Aorta (tissue), 5 donors: ENCODE measurements at regions not wholly inside any gene's neighbourhood (a gene's known extent, or its start where the extent isn't known, plus 50 kb on each side); places are given as distances from the start of the nearest gene placed in this dataset.

Source experiments
- ATAC-seq: fragments of 200-7000 bp; cut with Tn5 transposase; one replicate; pipeline ENCODE4 v1.9.1; 2022; ENCODE audit warnings: moderate library complexity; ENCODE audit not compliant: low FRiP score
- DNase-seq, 2 donors: peaks; one replicate each; pipeline ENCODE4 v3.0.0-alpha.2; 2020
- H3K27ac ChIP-seq, 2 donors: one replicate each; pipeline ENCODE4 v1.5.1; 2013; ENCODE audit warnings: low read length in 2 of 2, mild to moderate bottlenecking in 2 of 2, moderate library complexity in 2 of 2, control low read depth in 1 of 2, inconsistent platforms in 1 of 2, low read depth in 1 of 2
- H3K27me3 ChIP-seq, 2 donors: one replicate each; pipeline ENCODE4 v1.6.1; 2013; ENCODE audit warnings: control low read depth in 1 of 2, low read length in 1 of 2, mild to moderate bottlenecking in 1 of 2, moderate library complexity in 1 of 2; ENCODE audit not compliant: insufficient read depth in 2 of 2, control insufficient read depth in 1 of 2
- H3K36me3 ChIP-seq, 2 donors: one replicate each; pipeline ENCODE4 v1.6.1; 2013; ENCODE audit warnings: control low read depth in 1 of 2, low read length in 1 of 2, mild to moderate bottlenecking in 1 of 2; ENCODE audit not compliant: insufficient read depth in 2 of 2, control insufficient read depth in 1 of 2
- H3K4me1 ChIP-seq, 2 donors: one replicate each; pipeline ENCODE4 v1.6.1; 2013; ENCODE audit warnings: low read length in 2 of 2, control low read depth in 1 of 2, mild to moderate bottlenecking in 1 of 2, moderate library complexity in 1 of 2; ENCODE audit not compliant: insufficient read depth in 2 of 2, control insufficient read depth in 1 of 2
- H3K4me3 ChIP-seq, 2 donors: one replicate each; pipeline ENCODE4 v1.5.1; 2013; ENCODE audit warnings: low read length in 2 of 2, control low read depth in 1 of 2, mild to moderate bottlenecking in 1 of 2
- H3K9me3 ChIP-seq: one replicate; pipeline ENCODE4 v1.6.1; 2013; ENCODE audit warnings: mild to moderate bottlenecking, low read length; ENCODE audit not compliant: control insufficient read depth
- WGBS, 2 donors: extraction: QIAGEN DNeasy Blood & Tissue Kit; methylation state at CpG; one replicate each; pipeline ENCODE4 v1.1.7; 2013; 5-methylcytosine and 5-hydroxymethylcytosine counted together
- intact Hi-C, 2 donors: fragments of 100-400 bp; cut with DNase I; formaldehyde crosslinking; loops; one replicate each; pipeline versions ENCODE4 v1.14.2 to v1.15.0; 2022
- donor health status: healthy with polysubstance abuse.
- donor health status: Bipolar disorder and iron deficiency.
- donor health status: DM: no; HTN: no; CAD: no.
- donor health status: DM: no; HTN: no; CAD: no.
- donor health status: DM: yes; HTN: yes; CAD: no.

- 92 to 100% methylated on average over 1 of the region's 1 CpG for WGBS, 2 donors
- ATAC-seq: no peak
- H3K4me1 ChIP-seq: no peaks in the 10 kb centered on the region
- H3K9me3 ChIP-seq: no peaks in the 10 kb centered on the region
- no peak for DNase-seq
- H3K27ac ChIP-seq: no peak overlapping the region
- H3K4me3 ChIP-seq: no peak overlapping the region
- H3K36me3 ChIP-seq: no peaks in the 10 kb centered on the region
- intact Hi-C loops: no loop called here
- no peaks in the 10 kb centered on the region for H3K27me3 ChIP-seq
Measured at GRCh38 chr4:176437756-176438155, 118.0 kb downstream of the SPCS3 start.

GRCh38 chr4:176438401-176438800, 118.6 kb downstream of the SPCS3 start:
- Histone ChIP-seq H3K27me3 (no peaks in the 10 kb centered on the region), H3K27ac (no peak overlapping the region), H3K36me3 (no peaks in the 10 kb centered on the region), H3K9me3 (no peaks in the 10 kb centered on the region), H3K4me3 (no peak overlapping the region), H3K4me1 (no peaks in the 10 kb centered on the region)
- ATAC-seq: no peak
- 80 to 84% methylated on average over 2 of the region's 2 CpGs for WGBS, 2 donors
- DNase-seq: no peak
- intact Hi-C loops: no loop called here

- ATAC-seq (no peak), DNase-seq (no peak)
- Histone ChIP-seq H3K4me3 (no peak overlapping the region), H3K27me3 (no peaks in the 10 kb centered on the region), H3K9me3 (no peaks in the 10 kb centered on the region), H3K36me3 (no peaks in the 10 kb centered on the region), H3K4me1 (no peaks in the 10 kb centered on the region), H3K27ac (no peak overlapping the region)
- intact Hi-C loops: no loop called here
- 72 to 75% methylated on average over 2 of the region's 2 CpGs for WGBS, 2 donors
Measured at GRCh38 chr4:176439611-176440010, 119.8 kb downstream of the SPCS3 start.

GRCh38 chr4:176440698-176441097, 120.9 kb downstream of the SPCS3 start:
- 95 to 97% methylated on average over 1 of the region's 1 CpG for WGBS, 2 donors
- no peak overlapping the region for H3K4me3 ChIP-seq
- intact Hi-C loops: no loop called here
- H3K9me3 ChIP-seq: no peaks in the 10 kb centered on the region
- no peak for ATAC-seq
- no peaks in the 10 kb centered on the region for H3K36me3 ChIP-seq
- H3K27me3 ChIP-seq: no peaks in the 10 kb centered on the region
- DNase-seq: no peak
- H3K27ac ChIP-seq: no peak overlapping the region
- no peaks in the 10 kb centered on the region for H3K4me1 ChIP-seq

- Histone ChIP-seq H3K36me3 (no peaks in the 10 kb centered on the region), H3K4me3 (no peak overlapping the region), H3K4me1 (no peaks in the 10 kb centered on the region), H3K9me3 (no peaks in the 10 kb centered on the region), H3K27ac (no peak overlapping the region), H3K27me3 (no peaks in the 10 kb centered on the region)
- intact Hi-C loops: no loop called here
- DNase-seq (no peak), ATAC-seq (no peak)
- WGBS, 2 donors: 87 to 92% methylated on average over 2 of the region's 2 CpGs
Measured at GRCh38 chr4:176441594-176441993, 121.8 kb downstream of the SPCS3 start.

GRCh38 chr4:176443117-176443516, 123.4 kb downstream of the SPCS3 start:
- no peaks in the 10 kb centered on the region for H3K27me3 ChIP-seq
- no peaks in the 10 kb centered on the region for H3K9me3 ChIP-seq
- H3K36me3 ChIP-seq: no peaks in the 10 kb centered on the region
- DNase-seq (no peak), ATAC-seq (no peak)
- no peak overlapping the region for H3K27ac ChIP-seq
- H3K4me3 ChIP-seq: no peak overlapping the region
- no peaks in the 10 kb centered on the region for H3K4me1 ChIP-seq
- 46 to 56% methylated on average over 4 of the region's 4 CpGs for WGBS, 2 donors
- intact Hi-C loops: no loop called here

GRCh38 chr4:176443646-176444409, 124.1 kb downstream of the SPCS3 start:
- no peaks in the 10 kb centered on the region for H3K9me3 ChIP-seq
- no peak for DNase-seq
- H3K27me3 ChIP-seq: no peaks in the 10 kb centered on the region
- no peak overlapping the region for H3K27ac ChIP-seq
- H3K36me3 ChIP-seq: no peaks in the 10 kb centered on the region
- no peak for ATAC-seq
- intact Hi-C loops: no loop called here
- 52 to 86% methylated on average over 3 of the region's 3 CpGs for WGBS, 2 donors
- H3K4me1 ChIP-seq: no peaks in the 10 kb centered on the region
- H3K4me3 ChIP-seq: no peak overlapping the region

GRCh38 chr4:176444741-176445140, 125.0 kb downstream of the SPCS3 start:
- 40 to 58% methylated on average over 3 of the region's 3 CpGs for WGBS, 2 donors
- no peak for ATAC-seq

GRCh38 chr4:176448761-176449160, 129.0 kb downstream of the SPCS3 start:
- Histone ChIP-seq H3K36me3 (no peaks in the 10 kb centered on the region), H3K27ac (no peak overlapping the region), H3K4me1 (no peaks in the 10 kb centered on the region), H3K9me3 (no peaks in the 10 kb centered on the region), H3K4me3 (no peak overlapping the region), H3K27me3 (no peaks in the 10 kb centered on the region)
- intact Hi-C loops: no loop called here
- ATAC-seq (no peak), DNase-seq (no peak)
- 95% methylated on average over 3 of the region's 3 CpGs for WGBS, 2 donors

More at GRCh38 chr4:176444741-176445140, 125.0 kb downstream of the SPCS3 start:
- DNase-seq: no peak
- intact Hi-C loops: no loop called here
- H3K27ac ChIP-seq: no peak overlapping the region
- no peaks in the 10 kb centered on the region for H3K4me1 ChIP-seq
- no peaks in the 10 kb centered on the region for H3K36me3 ChIP-seq
- H3K27me3 ChIP-seq: no peaks in the 10 kb centered on the region
- H3K9me3 ChIP-seq: no peaks in the 10 kb centered on the region
- H3K4me3 ChIP-seq: no peak overlapping the region
